OCI-LY1 (cell line): ENCODE measurements at regions not wholly inside any gene's neighbourhood (a gene's known extent, or its start where the extent isn't known, plus 50 kb on each side); places are given as distances from the start of the nearest gene placed in this dataset.

Experiments used
- H2AFZ ChIP-seq: fragments of 200-600 bp; sonication (generic), shearing (Covaris generic); 2 replicates; pipeline ENCODE4 v1.6.0; 2014; ENCODE audit warnings: antibody characterized with exemption, mild to moderate bottlenecking, low read length
- H3F3A ChIP-seq: fragments of 200-600 bp; sonication (generic), shearing (Covaris generic); 2 replicates; pipeline ENCODE4 v1.6.0; 2014; ENCODE audit warnings: mild to moderate bottlenecking, antibody characterized with exemption, low read length, moderate library complexity; ENCODE audit not compliant: insufficient read depth
- H3K27ac ChIP-seq: fragments of 200-600 bp; sonication (generic); 2 replicates; pipeline ENCODE4 v1.5.1; 2014; ENCODE audit warnings: low read length, mixed run types, mild to moderate bottlenecking, low read depth; ENCODE audit not compliant: poor library complexity, severe bottlenecking
- H3K27me3 ChIP-seq: fragments of 200-600 bp; sonication (generic); 2 replicates; pipeline ENCODE4 v1.6.0; 2014; ENCODE audit warnings: antibody characterized with exemption, mild to moderate bottlenecking, low read length, moderate library complexity; ENCODE audit not compliant: insufficient read depth
- H3K36me3 ChIP-seq: fragments of 200-600 bp; sonication (generic); 2 replicates; pipeline ENCODE4 v1.6.1; 2014; ENCODE audit warnings: mild to moderate bottlenecking, antibody characterized with exemption, low read length, moderate library complexity, mixed read lengths; ENCODE audit not compliant: insufficient read depth
- H3K4me1 ChIP-seq: fragments of 200-600 bp; sonication (generic); 2 replicates; pipeline ENCODE4 v1.5.1; 2014; ENCODE audit warnings: mild to moderate bottlenecking, low read length, moderate library complexity; ENCODE audit not compliant: insufficient read depth, severe bottlenecking
- H3K4me2 ChIP-seq: fragments of 200-600 bp; sonication (generic), shearing (Covaris generic); 2 replicates; pipeline ENCODE4 v1.6.1; 2014; ENCODE audit warnings: low read length
- H3K4me3 ChIP-seq: fragments of 200-600 bp; sonication (generic); 2 replicates; pipeline ENCODE4 v1.5.1; 2014; ENCODE audit warnings: low read length, low read depth, mild to moderate bottlenecking, mixed read lengths; ENCODE audit not compliant: poor library complexity, severe bottlenecking
- H3K79me2 ChIP-seq: fragments of 200-600 bp; shearing (Covaris generic); 2 replicates; pipeline ENCODE4 v1.6.1; 2016; ENCODE audit warnings: mixed run types, low read length, mixed read lengths; ENCODE audit not compliant: insufficient read depth
- H3K9ac ChIP-seq: fragments of 200-600 bp; sonication (generic), shearing (Covaris generic); 2 replicates; pipeline ENCODE4 v1.6.1; 2014; ENCODE audit warnings: mild to moderate bottlenecking, low read length, mixed read lengths
- H3K9me2 ChIP-seq: fragments of 200-600 bp; sonication (generic), shearing (Covaris generic); 2 replicates; pipeline ENCODE4 v1.6.1; 2014; ENCODE audit warnings: low read depth, mild to moderate bottlenecking, low read length, mixed read lengths
- H3K9me3 ChIP-seq: fragments of 200-600 bp; shearing (Covaris generic); 2 replicates; pipeline ENCODE4 v1.6.1; 2014; ENCODE audit warnings: low read length, mixed read lengths
- H4K20me1 ChIP-seq: fragments of 200-600 bp; sonication (generic), shearing (Covaris generic); 2 replicates; pipeline ENCODE4 v1.6.0; 2016; ENCODE audit warnings: mild to moderate bottlenecking, low read length; ENCODE audit not compliant: insufficient read depth
- EZH2 ChIP-seq: fragments of 200-600 bp; sonication (generic), shearing (Covaris generic); IDR thresholded peaks from 2 replicates; pipeline ENCODE4 v1.8.0; 2017; ENCODE audit warnings: borderline replicate concordance, mixed run types, mild to moderate bottlenecking, antibody characterized with exemption, low read length, moderate library complexity, mixed read lengths
- TF ChIP-seq, protein P1 (sequence below): fragments of 200-600 bp; sonication (generic), shearing (Covaris generic); IDR thresholded peaks from 2 replicates; pipeline ENCODE4 v1.5.1; 2017; ENCODE audit warnings: mild to moderate bottlenecking, antibody characterized with exemption, low read length, moderate library complexity, mixed read lengths

DNA sequence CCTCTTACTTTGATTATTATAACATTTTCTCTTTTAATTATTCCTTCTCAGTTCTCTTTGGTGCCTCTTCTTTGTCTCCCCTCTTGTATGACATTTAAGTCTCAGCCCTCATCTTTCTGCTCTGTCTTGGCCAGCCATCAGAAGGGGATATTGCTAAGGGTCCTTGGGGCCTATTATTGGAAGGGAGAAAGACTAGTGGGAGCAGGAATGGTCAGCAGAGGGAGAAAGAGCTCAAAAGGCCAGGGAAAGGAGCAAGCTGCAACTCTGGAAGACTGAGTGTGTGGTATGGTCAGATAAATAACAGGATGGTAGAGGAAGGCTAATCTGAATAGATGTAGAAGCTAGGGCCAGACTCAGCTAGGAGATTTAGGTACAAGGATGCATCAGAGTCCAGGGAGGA is 336.9 kb downstream of the TDRD3 start:
- no peaks in the 10 kb centered on the region for H4K20me1 ChIP-seq
- no peak overlapping the region for H3K4me2 ChIP-seq
- H3K4me3 ChIP-seq, result no peak overlapping the region
- no peaks in the 10 kb centered on the region for H3K36me3 ChIP-seq
- H3K9ac ChIP-seq, result no peak overlapping the region
- H3K9me3 ChIP-seq, result no peaks in the 10 kb centered on the region
- no peak overlapping the region for H2AFZ ChIP-seq
- no peaks in the 10 kb centered on the region for H3K79me2 ChIP-seq
- no peaks in the 10 kb centered on the region for H3F3A ChIP-seq
- H3K9me2 ChIP-seq, result no peaks in the 10 kb centered on the region
- H3K4me1 ChIP-seq, result no peaks in the 10 kb centered on the region
- no peaks in the 10 kb centered on the region for H3K27me3 ChIP-seq
- TF ChIP-seq, protein P1, sequence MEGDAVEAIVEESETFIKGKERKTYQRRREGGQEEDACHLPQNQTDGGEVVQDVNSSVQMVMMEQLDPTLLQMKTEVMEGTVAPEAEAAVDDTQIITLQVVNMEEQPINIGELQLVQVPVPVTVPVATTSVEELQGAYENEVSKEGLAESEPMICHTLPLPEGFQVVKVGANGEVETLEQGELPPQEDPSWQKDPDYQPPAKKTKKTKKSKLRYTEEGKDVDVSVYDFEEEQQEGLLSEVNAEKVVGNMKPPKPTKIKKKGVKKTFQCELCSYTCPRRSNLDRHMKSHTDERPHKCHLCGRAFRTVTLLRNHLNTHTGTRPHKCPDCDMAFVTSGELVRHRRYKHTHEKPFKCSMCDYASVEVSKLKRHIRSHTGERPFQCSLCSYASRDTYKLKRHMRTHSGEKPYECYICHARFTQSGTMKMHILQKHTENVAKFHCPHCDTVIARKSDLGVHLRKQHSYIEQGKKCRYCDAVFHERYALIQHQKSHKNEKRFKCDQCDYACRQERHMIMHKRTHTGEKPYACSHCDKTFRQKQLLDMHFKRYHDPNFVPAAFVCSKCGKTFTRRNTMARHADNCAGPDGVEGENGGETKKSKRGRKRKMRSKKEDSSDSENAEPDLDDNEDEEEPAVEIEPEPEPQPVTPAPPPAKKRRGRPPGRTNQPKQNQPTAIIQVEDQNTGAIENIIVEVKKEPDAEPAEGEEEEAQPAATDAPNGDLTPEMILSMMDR, result no peak
- no peak for TF ChIP-seq EZH2
- H3K27ac ChIP-seq, result no peak overlapping the region

- no peaks in the 10 kb centered on the region for H3K79me2 ChIP-seq
- H4K20me1 ChIP-seq, result no peaks in the 10 kb centered on the region
- TF ChIP-seq, protein P1, result no peak
- TF ChIP-seq EZH2, result no peak
- no peaks in the 10 kb centered on the region for H3K9me3 ChIP-seq
- H3F3A ChIP-seq, result no peaks in the 10 kb centered on the region
- no peak overlapping the region for H3K27ac ChIP-seq
- no peak overlapping the region for H3K4me3 ChIP-seq
- no peak overlapping the region for H3K4me2 ChIP-seq
- no peaks in the 10 kb centered on the region for H3K4me1 ChIP-seq
- H3K9me2 ChIP-seq, result no peaks in the 10 kb centered on the region
- H3K27me3 ChIP-seq, result no peaks in the 10 kb centered on the region
- H3K9ac ChIP-seq, result no peak overlapping the region
- no peak overlapping the region for H2AFZ ChIP-seq
- H3K36me3 ChIP-seq, result no peaks in the 10 kb centered on the region
Measured at GRCh38 chr13:60727140-60727539, 330.1 kb downstream of the TDRD3 start.

DNA sequence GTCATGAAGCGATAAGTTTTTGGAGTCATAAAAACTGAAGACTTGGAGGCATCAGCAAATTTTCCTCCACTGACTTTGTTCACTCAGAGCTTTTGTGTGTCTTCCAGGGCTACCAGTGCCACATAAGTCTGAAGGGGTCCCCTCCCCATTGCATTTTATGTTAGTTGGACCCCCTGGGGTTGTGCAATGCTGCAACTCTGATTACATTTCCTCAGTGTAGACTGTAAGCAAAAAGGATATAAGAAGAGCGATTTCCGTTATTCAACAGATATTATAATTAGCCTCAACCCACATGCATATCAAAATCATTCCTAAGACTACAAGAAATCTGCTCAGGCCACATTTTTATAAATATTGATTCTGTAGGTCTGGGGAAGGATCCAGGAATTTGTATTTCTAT is 324.0 kb downstream of the TDRD3 start:
- no peaks in the 10 kb centered on the region for H3F3A ChIP-seq
- H3K27ac ChIP-seq, result no peak overlapping the region
- H3K9me3 ChIP-seq, result no peaks in the 10 kb centered on the region
- H3K9me2 ChIP-seq, result no peaks in the 10 kb centered on the region
- TF ChIP-seq, protein P1, result no peak
- TF ChIP-seq EZH2, result no peak
- no peaks in the 10 kb centered on the region for H3K27me3 ChIP-seq
- no peak overlapping the region for H2AFZ ChIP-seq
- no peak overlapping the region for H3K4me2 ChIP-seq
- no peaks in the 10 kb centered on the region for H4K20me1 ChIP-seq
- H3K79me2 ChIP-seq, result no peaks in the 10 kb centered on the region
- H3K4me1 ChIP-seq, result no peaks in the 10 kb centered on the region
- H3K4me3 ChIP-seq, result no peak overlapping the region
- H3K9ac ChIP-seq, result no peak overlapping the region
- no peaks in the 10 kb centered on the region for H3K36me3 ChIP-seq
